ENCODE measurements at regions not wholly inside any gene's neighbourhood (a gene's known extent, or its start where the extent isn't known, plus 50 kb on each side); places are given as distances from the start of the nearest gene placed in this dataset.
"Not testable (repeated sequence)": the region's sequence is repeated elsewhere in the genome, so short reads cannot be mapped to it uniquely, and the experiment has no call there.

- DNase-seq (ENCODE audit: low read depth) = no peak
These were observed 458.8 kb downstream of the METTL4 start for GRCh38 chr18:2112435-2113045.

- DNase-seq (ENCODE audit: low read depth) = no peak
These were observed 457.0 kb downstream of the METTL4 start for GRCh38 chr18:2114289-2114688.

GRCh38 chr18:2114765-2115164, 456.5 kb downstream of the METTL4 start:
- no peak for DNase-seq (ENCODE audit: low read depth)

GRCh38 chr18:2121224-2121623, 450.1 kb downstream of the METTL4 start:
- no peak for DNase-seq (ENCODE audit: low read depth)

GRCh38 chr18:2123077-2123476, 448.2 kb downstream of the METTL4 start:
- DNase-seq (ENCODE audit: low read depth) = no peak

GRCh38 chr18:2134364-2134763, 436.9 kb downstream of the METTL4 start:
- no peak for DNase-seq (ENCODE audit: low read depth)

- DNase-seq (ENCODE audit: low read depth) = no peak
These were observed 436.0 kb downstream of the METTL4 start for GRCh38 chr18:2135309-2135708.

- no peak for DNase-seq (ENCODE audit: low read depth)
These were observed 432.8 kb downstream of the METTL4 start for GRCh38 chr18:2138552-2138951.

GRCh38 chr18:2139691-2140090, 431.6 kb downstream of the METTL4 start:
- DNase-seq (ENCODE audit: low read depth) = no peak

GRCh38 chr18:2143636-2144035, 427.7 kb downstream of the METTL4 start:
- DNase-seq (ENCODE audit: low read depth) = no peak

GRCh38 chr18:2144811-2145210, 426.5 kb downstream of the METTL4 start:
- DNase-seq (ENCODE audit: low read depth) = no peak

- no peak for DNase-seq (ENCODE audit: low read depth)
These were observed 425.2 kb downstream of the METTL4 start for GRCh38 chr18:2146092-2146491.

- DNase-seq (ENCODE audit: low read depth) = no peak
These were observed 424.6 kb downstream of the METTL4 start for GRCh38 chr18:2146754-2147153.

- DNase-seq (ENCODE audit: low read depth) = no peak
These were observed 423.7 kb downstream of the METTL4 start for GRCh38 chr18:2147476-2148230.

GRCh38 chr18:2148823-2149222, 422.5 kb downstream of the METTL4 start:
- no peak for DNase-seq (ENCODE audit: low read depth)

GRCh38 chr18:2150566-2150965, 420.7 kb downstream of the METTL4 start:
- DNase-seq (ENCODE audit: low read depth) = no peak

- no peak for DNase-seq (ENCODE audit: low read depth)
These were observed 417.0 kb downstream of the METTL4 start for GRCh38 chr18:2154278-2154677.

GRCh38 chr18:2164644-2165550, 406.4 kb downstream of the METTL4 start:
- DNase-seq (ENCODE audit: low read depth) = no peak

GRCh38 chr18:2166876-2167275, 404.4 kb downstream of the METTL4 start:
- not testable (repeated sequence) for DNase-seq (ENCODE audit: low read depth)

- DNase-seq (ENCODE audit: low read depth) = no peak
These were observed 403.3 kb downstream of the METTL4 start for GRCh38 chr18:2168022-2168421.

GRCh38 chr18:2169656-2170055, 401.6 kb downstream of the METTL4 start:
- no peak for DNase-seq (ENCODE audit: low read depth)

- DNase-seq (ENCODE audit: low read depth) = no peak
These were observed 399.3 kb downstream of the METTL4 start for GRCh38 chr18:2171840-2172625.
